ENCODE measurements at regions not wholly inside any gene's neighbourhood (a gene's known extent, or its start where the extent isn't known, plus 50 kb on each side); places are given as distances from the start of the nearest gene placed in this dataset.

- Histone ChIP-seq H3K9me3 (ENCODE audit: control insufficient read depth, insufficient read depth, low read length) (no peaks in the 10 kb centered on the region), H3K4me3 (ENCODE audit: low read length) (no peak overlapping the region), H3K27ac (ENCODE audit: low read length) (no peak overlapping the region), H3K36me3 (ENCODE audit: control insufficient read depth, insufficient read depth, low read length) (no peaks in the 10 kb centered on the region), H3K4me1 (ENCODE audit: control insufficient read depth, insufficient read depth, low read length) (no peaks in the 10 kb centered on the region), H3K27me3 (ENCODE audit: control insufficient read depth, insufficient read depth, low read length) (no peaks in the 10 kb centered on the region)
- intact Hi-C loops (cut with micrococcal nuclease), result no loop called here
- TF ChIP-seq CTCF (IDR thresholded peaks at IDR 0.05), result no peak
- Mint-ChIP-seq H3K9me3 (peaks cover 0 to 2% of the 10 kb centered on the region in 2 donors), H3K27me3 (ENCODE audit: low read depth in 2 of 2) (no peaks in the 10 kb centered on the region), H3K36me3 (no peaks in the 10 kb centered on the region), H3K27ac (no peak overlapping the region), H3K4me3 (no peak overlapping the region), H3K4me1 (no peaks in the 10 kb centered on the region)
- DNase-seq (no peak), ATAC-seq (no peak)
- 100% methylated on average over 2 of the region's 2 CpGs for WGBS (ENCODE audit: insufficient coverage)
Observed at GRCh38 chr20:6908673-6909072, 141.2 kb downstream of the BMP2 start.

- no peaks in the 10 kb centered on the region for H3K4me1 Mint-ChIP-seq
- H3K27me3 Mint-ChIP-seq (ENCODE audit: low read depth in 2 of 2), result no peaks in the 10 kb centered on the region
- no peaks in the 10 kb centered on the region for H3K9me3 ChIP-seq (ENCODE audit: control insufficient read depth, insufficient read depth, low read length)
- no peaks in the 10 kb centered on the region for H3K36me3 Mint-ChIP-seq
- H3K9me3 Mint-ChIP-seq, result peaks cover 0 to 2% of the 10 kb centered on the region in 2 donors
- no peaks in the 10 kb centered on the region for H3K36me3 ChIP-seq (ENCODE audit: control insufficient read depth, insufficient read depth, low read length)
- 94% methylated on average over 3 of the region's 3 CpGs for WGBS (ENCODE audit: insufficient coverage)
- H3K27ac ChIP-seq (ENCODE audit: low read length), result no peak overlapping the region
- intact Hi-C loops (cut with micrococcal nuclease), result no loop called here
- H3K4me3 Mint-ChIP-seq, result no peak overlapping the region
- no peak overlapping the region for H3K27ac Mint-ChIP-seq
- no peaks in the 10 kb centered on the region for H3K27me3 ChIP-seq (ENCODE audit: control insufficient read depth, insufficient read depth, low read length)
- no peaks in the 10 kb centered on the region for H3K4me1 ChIP-seq (ENCODE audit: control insufficient read depth, insufficient read depth, low read length)
- no peak for DNase-seq
- H3K4me3 ChIP-seq (ENCODE audit: low read length), result no peak overlapping the region
- no peak for ATAC-seq
- no peak for TF ChIP-seq CTCF (IDR thresholded peaks at IDR 0.05)
Observed at GRCh38 chr20:6909608-6910007, 142.1 kb downstream of the BMP2 start.

GRCh38 chr20:6914986-6915385 lies 147.5 kb downstream of the BMP2 start:
- no peak overlapping the region for H3K4me3 Mint-ChIP-seq
- no peaks in the 10 kb centered on the region for H3K27me3 Mint-ChIP-seq (ENCODE audit: low read depth in 2 of 2)
- Histone ChIP-seq H3K4me3 (ENCODE audit: low read length) (no peak overlapping the region), H3K27me3 (ENCODE audit: control insufficient read depth, insufficient read depth, low read length) (no peaks in the 10 kb centered on the region), H3K27ac (ENCODE audit: low read length) (no peak overlapping the region), H3K4me1 (ENCODE audit: control insufficient read depth, insufficient read depth, low read length) (no peaks in the 10 kb centered on the region), H3K9me3 (ENCODE audit: control insufficient read depth, insufficient read depth, low read length) (no peaks in the 10 kb centered on the region), H3K36me3 (ENCODE audit: control insufficient read depth, insufficient read depth, low read length) (no peaks in the 10 kb centered on the region)
- ATAC-seq (no peak), DNase-seq (no peak)
- H3K4me1 Mint-ChIP-seq, result no peaks in the 10 kb centered on the region
- no peak overlapping the region for H3K27ac Mint-ChIP-seq
- TF ChIP-seq CTCF (IDR thresholded peaks at IDR 0.05), result no peak
- H3K36me3 Mint-ChIP-seq, result no peaks in the 10 kb centered on the region
- 98% methylated on average over 3 of the region's 4 CpGs for WGBS (ENCODE audit: insufficient coverage)
- intact Hi-C loops (cut with micrococcal nuclease), result no loop called here
- H3K9me3 Mint-ChIP-seq, result peaks cover 0 to 2% of the 10 kb centered on the region in 2 donors

GRCh38 chr20:6916938-6917337 lies 149.5 kb downstream of the BMP2 start:
- no peaks in the 10 kb centered on the region for H3K4me1 ChIP-seq (ENCODE audit: control insufficient read depth, insufficient read depth, low read length)
- no peaks in the 10 kb centered on the region for H3K36me3 ChIP-seq (ENCODE audit: control insufficient read depth, insufficient read depth, low read length)
- no peaks in the 10 kb centered on the region for H3K27me3 ChIP-seq (ENCODE audit: control insufficient read depth, insufficient read depth, low read length)
- H3K4me3 ChIP-seq (ENCODE audit: low read length), result no peak overlapping the region
- WGBS (ENCODE audit: insufficient coverage), result 100% methylated on average over 1 of the region's 1 CpG
- H3K36me3 Mint-ChIP-seq, result no peaks in the 10 kb centered on the region
- intact Hi-C loops (cut with micrococcal nuclease), result no loop called here
- no peaks in the 10 kb centered on the region for H3K4me1 Mint-ChIP-seq
- H3K9me3 Mint-ChIP-seq, result peaks cover 0 to 2% of the 10 kb centered on the region in 2 donors
- no peak for DNase-seq
- no peak overlapping the region for H3K27ac Mint-ChIP-seq
- no peaks in the 10 kb centered on the region for H3K27me3 Mint-ChIP-seq (ENCODE audit: low read depth in 2 of 2)
- no peaks in the 10 kb centered on the region for H3K9me3 ChIP-seq (ENCODE audit: control insufficient read depth, insufficient read depth, low read length)
- no peak overlapping the region for H3K27ac ChIP-seq (ENCODE audit: low read length)
- H3K4me3 Mint-ChIP-seq, result no peak overlapping the region
- no peak for TF ChIP-seq CTCF (IDR thresholded peaks at IDR 0.05)
- ATAC-seq, result no peak

Measured in natural killer cell (primary cell).